B cell (primary cell): ENCODE measurements at regions not wholly inside any gene's neighbourhood (a gene's known extent, or its start where the extent isn't known, plus 50 kb on each side); places are given as distances from the start of the nearest gene placed in this dataset.

Source experiments
- ATAC-seq: fragments of 200-7000 bp; cut with Tn5 transposase; one replicate; pipeline ENCODE4 v1.10.0; 2021; ENCODE audit warnings: low read depth, mild to moderate bottlenecking, moderate number of reproducible peaks, moderate library complexity
- CTCF ChIA-PET: fragments of 350-600 bp; sonication (Branson Sonifier 250); formaldehyde crosslinking; loops from one replicate; lab custom pipeline; 2021; ENCODE audit warnings: antibody characterized with exemption, inconsistent platforms; lab: Charles Lee
- POLR2A ChIA-PET: fragments of 350-600 bp; sonication (Branson Sonifier 250); formaldehyde crosslinking; loops from one replicate; lab custom pipeline; 2021; ENCODE audit warnings: antibody characterized with exemption; lab: Charles Lee
- DNase-seq: peaks from one replicate; pipeline ENCODE4 v3.0.0; 2013
- H2AFZ ChIP-seq: 2 replicates; pipeline ENCODE4 v1.6.1; 2012; ENCODE audit warnings: mild to moderate bottlenecking, low read depth, low read length; ENCODE audit not compliant: insufficient read depth, poor library complexity, severe bottlenecking
- H3K27ac ChIP-seq, 2 donors: 1 replicate in 1 of 2; 2 replicates in 1 of 2; pipeline ENCODE4 v1.5.1; 2012 to 2013; ENCODE audit warnings: low read length in 2 of 2, mild to moderate bottlenecking in 2 of 2, moderate library complexity in 1 of 2
- H3K27me3 ChIP-seq, 4 experiments: fragments of 200-600 bp in 1 of 4; sonication (generic) in 1 of 4; replicated peaks in 1 of 4; 1 replicate in 2 of 4; 2 replicates in 2 of 4; pipeline versions ENCODE4 v1.6.1 to v1.7.0; 2013 to 2016; ENCODE audit warnings: low read length in 3 of 4, mild to moderate bottlenecking in 2 of 4, mixed read lengths in 1 of 4, moderate library complexity in 1 of 4; ENCODE audit not compliant: insufficient read depth in 4 of 4, control insufficient read depth in 3 of 4; ENCODE audit errors: control extremely low read depth in 1 of 4
- H3K36me3 ChIP-seq, 2 experiments: replicated peaks in 1 of 2; 1 replicate in 1 of 2; 2 replicates in 1 of 2; pipeline versions ENCODE4 v1.6.1 to v1.7.1; 2013; ENCODE audit warnings: low read length in 1 of 2; ENCODE audit not compliant: insufficient read depth in 2 of 2, control insufficient read depth in 1 of 2; ENCODE audit errors: control extremely low read depth in 1 of 2, extremely low read depth in 1 of 2
- H3K4me1 ChIP-seq, 2 donors: fragments of 200-600 bp in 1 of 2; sonication (generic) in 1 of 2; 1 replicate in 1 of 2; 2 replicates in 1 of 2; pipeline versions ENCODE4 v1.5.1 to v1.6.1; 2013 to 2017; ENCODE audit warnings: low read length in 2 of 2; ENCODE audit not compliant: control insufficient read depth in 2 of 2, insufficient read depth in 2 of 2
- H3K4me2 ChIP-seq: replicated peaks from 2 replicates; pipeline ENCODE3; 2012; ENCODE audit warnings: mild to moderate bottlenecking, low read depth, low read length; ENCODE audit not compliant: poor library complexity, severe bottlenecking
- H3K4me3 ChIP-seq, 5 experiments: fragments of 200-600 bp in 1 of 5; sonication (generic) in 1 of 5; 1 replicate in 3 of 5; 2 replicates in 2 of 5; pipeline versions ENCODE4 v1.5.1 to v1.7.0; 2011 to 2016; ENCODE audit warnings: low read length in 4 of 5, mild to moderate bottlenecking in 4 of 5, low read depth in 2 of 5, control low read depth in 1 of 5, moderate library complexity in 1 of 5; ENCODE audit not compliant: insufficient read depth in 1 of 5; ENCODE audit errors: control extremely low read depth in 1 of 5, extremely low read depth in 1 of 5
- H3K79me2 ChIP-seq: fragments of 200-600 bp; sonication (generic); one replicate; pipeline ENCODE4 v1.6.0; 2016; ENCODE audit warnings: low read length; ENCODE audit not compliant: control insufficient read depth, insufficient read depth
- H3K9ac ChIP-seq: fragments of 200-600 bp; sonication (generic); 2 replicates; pipeline ENCODE4 v1.6.1; 2017; ENCODE audit warnings: mild to moderate bottlenecking, low read length, moderate library complexity
- H3K9me3 ChIP-seq, 3 donors: one replicate each; pipeline versions ENCODE4 v1.6.1 to v1.7.1; 2013; ENCODE audit warnings: low read length in 2 of 3; ENCODE audit not compliant: control insufficient read depth in 2 of 3, insufficient read depth in 1 of 3; ENCODE audit errors: control extremely low read depth in 1 of 3
- H4K20me1 ChIP-seq: 2 replicates; pipeline ENCODE4 v1.6.0; 2012; ENCODE audit warnings: mild to moderate bottlenecking, low read length; ENCODE audit not compliant: insufficient read depth, control insufficient read depth, poor library complexity, severe bottlenecking
- H3K27ac Mint-ChIP-seq: one replicate; pipeline ENCODE4 v1.8.0; 2021; ENCODE audit warnings: mixed read lengths
- H3K27me3 Mint-ChIP-seq: one replicate; pipeline ENCODE4 v1.8.0; 2021; ENCODE audit warnings: mixed read lengths
- H3K4me1 Mint-ChIP-seq: one replicate; pipeline ENCODE4 v1.8.0; 2021; ENCODE audit warnings: mixed read lengths
- H3K4me3 Mint-ChIP-seq: one replicate; pipeline ENCODE4 v1.8.0; 2021; ENCODE audit warnings: mixed read lengths
- H3K9me3 Mint-ChIP-seq: one replicate; pipeline ENCODE4 v1.8.0; 2022; ENCODE audit warnings: mixed read lengths; ENCODE audit not compliant: insufficient read depth
- EZH2 ChIP-seq: IDR thresholded peaks from 2 replicates; pipeline ENCODE4 v1.6.1; 2012; ENCODE audit warnings: borderline replicate concordance, low read depth, mild to moderate bottlenecking, moderate library complexity, low read length; ENCODE audit not compliant: insufficient read depth, poor library complexity, severe bottlenecking
- WGBS: methylation state at CpG from one replicate; pipeline ENCODE4 v1.1.5; 2013; ENCODE audit warnings: missing lambda C conversion rate; ENCODE audit not compliant: insufficient coverage; 5-methylcytosine and 5-hydroxymethylcytosine counted together
- intact Hi-C: fragments of 100-400 bp; cut with micrococcal nuclease; formaldehyde crosslinking; loops from one replicate; pipeline ENCODE4 v1.10.0; 2022
- TF ChIP-seq, protein P1 (sequence below): fragments of 200-600 bp; IDR thresholded peaks from one replicate; pipeline ENCODE4 v1.8.0; 2022; ENCODE audit warnings: antibody characterized with exemption, mild to moderate bottlenecking

DNA sequence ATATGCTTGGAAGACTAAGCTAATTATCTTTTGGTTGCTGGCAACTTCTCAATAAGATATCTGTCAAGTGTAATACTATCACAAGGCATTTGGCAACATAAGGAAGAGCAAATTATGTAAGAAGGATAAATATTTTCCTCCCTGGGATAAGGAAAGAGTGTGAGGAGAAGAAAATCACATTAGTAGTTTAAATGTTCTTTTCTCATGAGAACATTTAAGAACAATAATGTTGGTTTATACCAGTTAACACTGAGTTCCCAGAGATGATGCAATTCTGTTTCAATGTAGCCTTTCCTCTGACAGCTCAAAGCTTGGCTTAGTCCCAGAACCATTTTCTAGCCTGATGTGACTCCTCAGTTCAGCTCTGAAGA, 66.1 kb upstream of the NPHP3 start:
- ATAC-seq (no peak), DNase-seq (no peak)
- Histone ChIP-seq H3K36me3 (no peaks in the 10 kb centered on the region), H3K79me2 (no peaks in the 10 kb centered on the region), H3K9me3 (no peaks in the 10 kb centered on the region), H3K4me2 (no peak overlapping the region), H4K20me1 (no peaks in the 10 kb centered on the region), H2AFZ (no peak overlapping the region), H3K4me1 (no peaks in the 10 kb centered on the region), H3K9ac (no peak overlapping the region), H3K27ac (no peak overlapping the region), H3K4me3 (no peak overlapping the region), H3K27me3 (peaks cover 0 to 2% (median 0%) of the 10 kb centered on the region in 4 experiments)
- H3K9me3 Mint-ChIP-seq: no peaks in the 10 kb centered on the region
- no peak for TF ChIP-seq EZH2
- TF ChIP-seq, protein P1, sequence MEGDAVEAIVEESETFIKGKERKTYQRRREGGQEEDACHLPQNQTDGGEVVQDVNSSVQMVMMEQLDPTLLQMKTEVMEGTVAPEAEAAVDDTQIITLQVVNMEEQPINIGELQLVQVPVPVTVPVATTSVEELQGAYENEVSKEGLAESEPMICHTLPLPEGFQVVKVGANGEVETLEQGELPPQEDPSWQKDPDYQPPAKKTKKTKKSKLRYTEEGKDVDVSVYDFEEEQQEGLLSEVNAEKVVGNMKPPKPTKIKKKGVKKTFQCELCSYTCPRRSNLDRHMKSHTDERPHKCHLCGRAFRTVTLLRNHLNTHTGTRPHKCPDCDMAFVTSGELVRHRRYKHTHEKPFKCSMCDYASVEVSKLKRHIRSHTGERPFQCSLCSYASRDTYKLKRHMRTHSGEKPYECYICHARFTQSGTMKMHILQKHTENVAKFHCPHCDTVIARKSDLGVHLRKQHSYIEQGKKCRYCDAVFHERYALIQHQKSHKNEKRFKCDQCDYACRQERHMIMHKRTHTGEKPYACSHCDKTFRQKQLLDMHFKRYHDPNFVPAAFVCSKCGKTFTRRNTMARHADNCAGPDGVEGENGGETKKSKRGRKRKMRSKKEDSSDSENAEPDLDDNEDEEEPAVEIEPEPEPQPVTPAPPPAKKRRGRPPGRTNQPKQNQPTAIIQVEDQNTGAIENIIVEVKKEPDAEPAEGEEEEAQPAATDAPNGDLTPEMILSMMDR: no peak
- intact Hi-C loops: no loop called here
- H3K4me3 Mint-ChIP-seq: no peak overlapping the region
- no peaks in the 10 kb centered on the region for H3K4me1 Mint-ChIP-seq
- no peak overlapping the region for H3K27ac Mint-ChIP-seq
- peaks cover 19% of the 10 kb centered on the region for H3K27me3 Mint-ChIP-seq
- POLR2A ChIA-PET: no interaction called here
- CTCF ChIA-PET: no interaction called here

DNA sequence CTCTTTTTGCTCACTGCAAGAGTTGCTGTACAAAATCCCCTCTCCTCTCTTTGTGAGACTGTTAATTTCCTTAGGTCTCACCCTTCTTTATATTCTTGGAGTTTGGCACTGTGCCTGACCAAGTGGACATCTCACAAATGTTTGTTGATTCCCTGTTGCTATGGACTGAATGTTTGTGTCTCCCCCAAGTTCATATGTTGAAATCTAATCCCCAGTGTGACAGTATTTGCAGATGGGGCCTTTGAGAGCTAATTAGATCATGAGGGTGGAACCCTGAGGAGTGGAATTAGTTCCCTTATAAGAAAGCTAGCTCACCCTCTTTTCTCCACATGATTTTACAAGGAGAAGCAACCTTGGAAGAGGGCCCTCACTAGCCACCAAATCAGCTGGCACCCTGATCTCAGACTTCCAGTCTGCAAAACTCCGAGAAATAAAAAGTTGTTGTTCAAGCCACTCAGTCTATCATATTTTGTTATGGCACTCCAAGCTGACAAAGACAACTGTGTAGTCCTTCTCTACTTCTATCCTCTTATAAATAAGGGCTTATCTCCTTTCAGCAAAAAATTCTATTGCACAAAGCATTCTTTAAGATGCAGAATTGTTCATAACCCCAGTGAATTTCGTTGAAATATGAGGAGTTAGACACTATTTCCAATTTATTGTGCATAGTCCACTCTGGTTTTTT, 65.5 kb upstream of the NPHP3 start:
- H3K79me2 ChIP-seq: no peaks in the 10 kb centered on the region
- H3K36me3 ChIP-seq: no peaks in the 10 kb centered on the region
- Mint-ChIP-seq H3K4me1 (no peaks in the 10 kb centered on the region), H3K27ac (no peak overlapping the region), H3K9me3 (no peaks in the 10 kb centered on the region), H3K4me3 (no peak overlapping the region), H3K27me3 (peaks cover 19% of the 10 kb centered on the region)
- no peak for ATAC-seq
- DNase-seq: no peak
- H3K27me3 ChIP-seq: peaks cover 0 to 2% (median 0%) of the 10 kb centered on the region in 4 experiments
- no peak overlapping the region for H3K4me3 ChIP-seq
- TF ChIP-seq EZH2: no peak
- TF ChIP-seq, protein P1: no peak
- 100% methylated on average over 1 of the region's 2 CpGs for WGBS
- H3K27ac ChIP-seq: no peak overlapping the region
- no peak overlapping the region for H3K9ac ChIP-seq
- no peak overlapping the region for H2AFZ ChIP-seq
- H3K9me3 ChIP-seq: no peaks in the 10 kb centered on the region
- ChIA-PET POLR2A (no interaction called here), CTCF (no interaction called here)
- no peaks in the 10 kb centered on the region for H4K20me1 ChIP-seq
- no peak overlapping the region for H3K4me2 ChIP-seq
- intact Hi-C loops: no loop called here
- H3K4me1 ChIP-seq: no peaks in the 10 kb centered on the region
